Right lobe of liver (tissue), 6 donors: ENCODE measurements at regions not wholly inside any gene's neighbourhood (a gene's known extent, or its start where the extent isn't known, plus 50 kb on each side); places are given as distances from the start of the nearest gene placed in this dataset.

Experiments
- ATAC-seq, 4 donors: fragments of 200-7000 bp; cut with Tn5 transposase; one replicate each; pipeline ENCODE4 v1.9.1; 2020; ENCODE audit warnings: mild to moderate bottlenecking in 4 of 4, moderate library complexity in 4 of 4
- DNase-seq, 3 donors: peaks; one replicate each; pipeline ENCODE4 v3.0.0-alpha.2; 2020
- H3K27ac ChIP-seq, 3 donors: fragments of 200-600 bp; one replicate each; pipeline ENCODE4 v1.8.0; 2022
- H3K27me3 ChIP-seq, 2 donors: fragments of 200-600 bp; one replicate each; pipeline ENCODE4 v1.8.0; 2022
- H3K36me3 ChIP-seq, 4 donors: fragments of 200-600 bp; sonication (generic) in 1 of 4; one replicate each; pipeline versions ENCODE4 v1.5.1 to v1.8.0; 2017 to 2022; ENCODE audit warnings: control low read depth in 1 of 4
- H3K4me1 ChIP-seq, 4 donors: fragments of 200-600 bp; sonication (generic) in 1 of 4; one replicate each; pipeline versions ENCODE4 v1.5.1 to v1.8.0; 2017 to 2022; ENCODE audit warnings: control low read depth in 1 of 4
- H3K4me3 ChIP-seq, 3 donors: fragments of 200-600 bp; one replicate each; pipeline ENCODE4 v1.8.0; 2022
- H3K9me3 ChIP-seq, 4 donors: fragments of 200-600 bp; sonication (generic) in 1 of 4; one replicate each; pipeline versions ENCODE4 v1.5.1 to v1.8.0; 2017 to 2022; ENCODE audit warnings: control low read depth in 1 of 4
- POLR2A ChIP-seq: fragments of 450-650 bp; IDR thresholded peaks from one replicate; pipeline ENCODE4 v1.6.1; 2017; ENCODE audit warnings: antibody characterized with exemption, mild to moderate bottlenecking
- WGBS: methylation state at CpG from one replicate; pipeline ENCODE4 v1.1.6; 2018; ENCODE audit warnings: low coverage, low lambda C conversion rate; ENCODE audit not compliant: insufficient coverage; ENCODE audit errors: missing lambda C conversion rate; 5-methylcytosine and 5-hydroxymethylcytosine counted together
- intact Hi-C, 2 donors: fragments of 100-400 bp; cut with DNase I; formaldehyde crosslinking; loops; one replicate each; pipeline versions ENCODE4 v1.11.2 to v1.14.1; 2022
- TF ChIP-seq, protein P1 (sequence below), 4 donors: fragments of 200-600 bp in 3 of 4; fragments of 450-650 bp in 1 of 4; IDR thresholded peaks; one replicate each; pipeline versions ENCODE4 v1.5.1 to v1.8.0; 2016 to 2022; ENCODE audit warnings: antibody characterized with exemption in 4 of 4, mild to moderate bottlenecking in 2 of 4
- donor health status: DM: no; HTN: yes; CAD: no.
- donor health status: DM: no; HTN: no; CAD: no.
- donor health status: DM: no; HTN: no; CAD: no.
- donor health status: DM: no; HTN: yes; CAD: no.
- donor health status: DM: no; HTN: yes; CAD: no.

- no peaks in the 10 kb centered on the region for H3K36me3 ChIP-seq
- no peaks in the 10 kb centered on the region for H3K4me1 ChIP-seq
- ATAC-seq (no peak), DNase-seq (peak in 1 of 3 donors; percentile 23)
- no peak overlapping the region for H3K27ac ChIP-seq
- no CpG with 5 or more reads among the region's 1 CpG for WGBS
- intact Hi-C loops = no loop called here
- no peaks in the 10 kb centered on the region for H3K9me3 ChIP-seq
- no peak for TF ChIP-seq POLR2A
- TF ChIP-seq, protein P1, sequence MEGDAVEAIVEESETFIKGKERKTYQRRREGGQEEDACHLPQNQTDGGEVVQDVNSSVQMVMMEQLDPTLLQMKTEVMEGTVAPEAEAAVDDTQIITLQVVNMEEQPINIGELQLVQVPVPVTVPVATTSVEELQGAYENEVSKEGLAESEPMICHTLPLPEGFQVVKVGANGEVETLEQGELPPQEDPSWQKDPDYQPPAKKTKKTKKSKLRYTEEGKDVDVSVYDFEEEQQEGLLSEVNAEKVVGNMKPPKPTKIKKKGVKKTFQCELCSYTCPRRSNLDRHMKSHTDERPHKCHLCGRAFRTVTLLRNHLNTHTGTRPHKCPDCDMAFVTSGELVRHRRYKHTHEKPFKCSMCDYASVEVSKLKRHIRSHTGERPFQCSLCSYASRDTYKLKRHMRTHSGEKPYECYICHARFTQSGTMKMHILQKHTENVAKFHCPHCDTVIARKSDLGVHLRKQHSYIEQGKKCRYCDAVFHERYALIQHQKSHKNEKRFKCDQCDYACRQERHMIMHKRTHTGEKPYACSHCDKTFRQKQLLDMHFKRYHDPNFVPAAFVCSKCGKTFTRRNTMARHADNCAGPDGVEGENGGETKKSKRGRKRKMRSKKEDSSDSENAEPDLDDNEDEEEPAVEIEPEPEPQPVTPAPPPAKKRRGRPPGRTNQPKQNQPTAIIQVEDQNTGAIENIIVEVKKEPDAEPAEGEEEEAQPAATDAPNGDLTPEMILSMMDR (IDR thresholded peaks at IDR 0.05) = no peak
- H3K4me3 ChIP-seq = no peak overlapping the region
- H3K27me3 ChIP-seq = no peaks in the 10 kb centered on the region
These were observed 83.0 kb upstream of the SHANK2 start for GRCh38 chr11:71335371-71335770.

- DNase-seq = peak in 1 of 3 donors; percentile 19
- WGBS = no CpG with 5 or more reads among the region's 1 CpG
- intact Hi-C loops = no loop called here
These were observed 81.8 kb upstream of the SHANK2 start for GRCh38 chr11:71334191-71334590.

GRCh38 chr11:71333473-71333872, 81.1 kb upstream of the SHANK2 start:
- H3K36me3 ChIP-seq = no peaks in the 10 kb centered on the region
- WGBS = 64% methylated on average over 4 of the region's 6 CpGs
- TF ChIP-seq POLR2A = no peak
- TF ChIP-seq, protein P1 (IDR thresholded peaks at IDR 0.05) = no peak
- H3K4me1 ChIP-seq = no peaks in the 10 kb centered on the region
- ATAC-seq (no peak), DNase-seq (peak in 1 of 3 donors; percentile 12)
- no peaks in the 10 kb centered on the region for H3K9me3 ChIP-seq
- H3K27ac ChIP-seq = no peak overlapping the region
- no peaks in the 10 kb centered on the region for H3K27me3 ChIP-seq
- intact Hi-C loops = no loop called here
- no peak overlapping the region for H3K4me3 ChIP-seq

More at GRCh38 chr11:71334191-71334590, 81.8 kb upstream of the SHANK2 start:
- Histone ChIP-seq H3K27ac (no peak overlapping the region), H3K4me1 (no peaks in the 10 kb centered on the region), H3K4me3 (no peak overlapping the region), H3K27me3 (no peaks in the 10 kb centered on the region), H3K9me3 (no peaks in the 10 kb centered on the region), H3K36me3 (no peaks in the 10 kb centered on the region)
- TF ChIP-seq POLR2A = no peak
- TF ChIP-seq, protein P1 (IDR thresholded peaks at IDR 0.05) = no peak
- no peak for ATAC-seq

GRCh38 chr11:71332447-71332846, 80.1 kb upstream of the SHANK2 start:
- DNase-seq = no peak
- TF ChIP-seq, protein P1 (IDR thresholded peaks at IDR 0.05) = no peak
- no peak for TF ChIP-seq POLR2A

GRCh38 chr11:71332046-71332445, 79.7 kb upstream of the SHANK2 start:
- WGBS = no CpG with 5 or more reads among the region's 3 CpGs
- ATAC-seq (no peak), DNase-seq (peak in 1 of 3 donors; percentile 20)
- TF ChIP-seq POLR2A = no peak
- TF ChIP-seq, protein P1 (IDR thresholded peaks at IDR 0.05) = no peak
- Histone ChIP-seq H3K36me3 (no peaks in the 10 kb centered on the region), H3K27ac (no peak overlapping the region), H3K27me3 (no peaks in the 10 kb centered on the region), H3K4me3 (no peak overlapping the region), H3K4me1 (no peaks in the 10 kb centered on the region), H3K9me3 (no peaks in the 10 kb centered on the region)
- intact Hi-C loops = no loop called here

More at GRCh38 chr11:71332447-71332846, 80.1 kb upstream of the SHANK2 start:
- Histone ChIP-seq H3K9me3 (no peaks in the 10 kb centered on the region), H3K27me3 (no peaks in the 10 kb centered on the region), H3K4me3 (no peak overlapping the region), H3K36me3 (no peaks in the 10 kb centered on the region), H3K4me1 (no peaks in the 10 kb centered on the region), H3K27ac (no peak overlapping the region)
- intact Hi-C loops = no loop called here
- ATAC-seq = no peak
- WGBS = 86% methylated on average over 5 of the region's 5 CpGs
